Endothelial cell of umbilical vein (primary cell): ENCODE measurements at regions not wholly inside any gene's neighbourhood (a gene's known extent, or its start where the extent isn't known, plus 50 kb on each side); places are given as distances from the start of the nearest gene placed in this dataset.

Experiments
- BruUV-seq: library from RNA; stranded (reverse); fragments of 400-500 nt; replicated peaks from 2 replicates; lab custom pipeline; 2021; lab: Mats Ljungman, UMichigan
- CTCF ChIA-PET: fragments of 300-600, 350-600 bp; sonication (Branson Sonifier 250); formaldehyde crosslinking; loops from one replicate; lab custom pipeline; 2021; ENCODE audit warnings: antibody characterized with exemption, inconsistent platforms; lab: Charles Lee
- POLR2A ChIA-PET: fragments of 300-600, 350-600 bp; sonication (Branson Sonifier 250); formaldehyde crosslinking; loops from one replicate; lab custom pipeline; 2021; ENCODE audit warnings: antibody characterized with exemption, inconsistent platforms; lab: Charles Lee
- DNase-seq: peaks from one replicate; pipeline ENCODE4 v3.0.0-alpha.2; 2011; ENCODE audit warnings: low read depth, low spot score
- FAIRE-seq: peaks from 2 replicates; lab custom pipeline; 2011; peaks lifted over from hg19 to GRCh38; lab: Jason Lieb, UNC
- H2AFZ ChIP-seq: 2 replicates; pipeline ENCODE4 v1.6.0; 2012; ENCODE audit warnings: low read depth, low read length, control low read depth, inconsistent platforms
- H3K27ac ChIP-seq: 2 replicates; pipeline ENCODE4 v1.5.1; 2011; ENCODE audit warnings: low read depth, mild to moderate bottlenecking, control low read depth, low read length, moderate library complexity; ENCODE audit not compliant: insufficient read depth
- H3K27me3 ChIP-seq, 2 experiments: 2 replicates each; pipeline versions ENCODE4 v1.6.0 to v1.6.1; 2011; ENCODE audit warnings: low read length in 2 of 2, mixed read lengths in 1 of 2; ENCODE audit not compliant: control insufficient read depth in 2 of 2, insufficient read depth in 2 of 2
- H3K36me3 ChIP-seq, 2 experiments: 2 replicates in 1 of 2; 3 replicates in 1 of 2; pipeline ENCODE4 v1.5.1; 2011; ENCODE audit warnings: low read length in 2 of 2, mild to moderate bottlenecking in 1 of 2, moderate library complexity in 1 of 2; ENCODE audit not compliant: control insufficient read depth in 2 of 2, insufficient read depth in 2 of 2; ENCODE audit errors: extremely low read depth in 1 of 2
- H3K4me1 ChIP-seq: 3 replicates; pipeline ENCODE4 v1.5.1; 2011; ENCODE audit warnings: mild to moderate bottlenecking, low read length; ENCODE audit not compliant: control insufficient read depth, insufficient read depth; ENCODE audit errors: extremely low read depth
- H3K4me2 ChIP-seq: 2 replicates; pipeline ENCODE4 v1.6.1; 2011; ENCODE audit warnings: low read length, control low read depth, mixed read lengths; ENCODE audit not compliant: insufficient read depth
- H3K4me3 ChIP-seq, 3 experiments: fragments of 200-600 bp in 1 of 3; sonication (generic), shearing (Covaris generic) in 1 of 3; replicated peaks in 1 of 3; 2 replicates each; pipeline ENCODE4 v1.5.1; 2011 to 2016; ENCODE audit warnings: control low read depth in 3 of 3, low read length in 3 of 3, mild to moderate bottlenecking in 2 of 3, inconsistent platforms in 1 of 3, low read depth in 1 of 3, moderate library complexity in 1 of 3; ENCODE audit not compliant: insufficient read depth in 1 of 3
- H3K79me2 ChIP-seq: 2 replicates; pipeline ENCODE4 v1.6.0; 2012; ENCODE audit warnings: low read length, inconsistent platforms; ENCODE audit not compliant: control insufficient read depth, insufficient read depth
- H3K9ac ChIP-seq: replicated peaks from 2 replicates; pipeline ENCODE3; 2011; ENCODE audit warnings: low read length, control low read depth; ENCODE audit not compliant: insufficient read depth; ENCODE audit errors: extremely low read depth
- H3K9me1 ChIP-seq: replicated peaks from 3 replicates; pipeline ENCODE4 v1.6.0; 2011; ENCODE audit warnings: mild to moderate bottlenecking, low read length; ENCODE audit not compliant: control insufficient read depth, insufficient read depth; ENCODE audit errors: extremely low read depth
- H3K9me3 ChIP-seq: replicated peaks from 2 replicates; pipeline ENCODE4 v1.5.1; 2012; ENCODE audit warnings: low read length, inconsistent platforms; ENCODE audit not compliant: control insufficient read depth, insufficient read depth
- H4K20me1 ChIP-seq: replicated peaks from 2 replicates; pipeline ENCODE3; 2011; ENCODE audit warnings: mild to moderate bottlenecking, low read length; ENCODE audit not compliant: control insufficient read depth, insufficient read depth; ENCODE audit errors: extremely low read depth
- EZH2 ChIP-seq: IDR thresholded peaks from 2 replicates; pipeline ENCODE4 v1.6.1; 2012; ENCODE audit warnings: borderline replicate concordance, low read depth, mild to moderate bottlenecking, moderate library complexity, low read length, inconsistent platforms; ENCODE audit not compliant: severe bottlenecking
- FOS ChIP-seq: IDR thresholded peaks from 2 replicates; pipeline ENCODE4 v1.6.1; 2011; ENCODE audit warnings: mild to moderate bottlenecking, low read length, moderate library complexity, borderline replicate concordance; ENCODE audit not compliant: insufficient read depth
- GATA2 ChIP-seq: IDR thresholded peaks from 2 replicates; pipeline ENCODE4 v1.7.0; 2011; ENCODE audit warnings: low read depth, mild to moderate bottlenecking, moderate library complexity, mixed read lengths, low read length; ENCODE audit not compliant: insufficient read length, insufficient read depth
- JUN ChIP-seq: IDR thresholded peaks from 2 replicates; pipeline ENCODE4 v1.6.1; 2011; ENCODE audit warnings: borderline replicate concordance, low read depth; ENCODE audit not compliant: insufficient read length, insufficient read depth
- MYC ChIP-seq: IDR thresholded peaks from one replicate; pipeline ENCODE4 v1.6.1; 2011; ENCODE audit warnings: mild to moderate bottlenecking, low read depth, low read length
- POLR2A ChIP-seq: IDR thresholded peaks from 2 replicates; pipeline ENCODE4 v1.6.1; 2012; ENCODE audit warnings: low read depth, mild to moderate bottlenecking, control low read depth, low read length
- POLR2AphosphoS5 ChIP-seq: IDR thresholded peaks from 2 replicates; pipeline ENCODE4 v1.6.1; 2012; ENCODE audit warnings: low read depth, mild to moderate bottlenecking, control low read depth, low read length, moderate library complexity; ENCODE audit not compliant: insufficient read depth
- dilution Hi-C: fragments of 300-500 bp; cut with MboI; formaldehyde crosslinking; loops from one replicate; pipeline ENCODE4 v1.15.0; 2019; ENCODE audit warnings: low sequenced_read_pairs; ENCODE audit not compliant: extremely low pct_ligation_motif_present
- intact Hi-C: fragments of 100-400 bp; cut with micrococcal nuclease; formaldehyde crosslinking; loops from one replicate; pipeline ENCODE4 v1.10.0; 2022
- TF ChIP-seq, protein P1 (sequence below), 2 donors: IDR thresholded peaks; 1 replicate in 1 of 2; 2 replicates in 1 of 2; pipeline ENCODE4 v1.5.1; 2011; ENCODE audit warnings: low read length in 2 of 2, mild to moderate bottlenecking in 2 of 2, moderate library complexity in 2 of 2, control low read depth in 1 of 2, inconsistent platforms in 1 of 2, low read depth in 1 of 2; ENCODE audit not compliant: insufficient read depth in 1 of 2; ENCODE audit errors: extremely low read depth in 1 of 2
- TF ChIP-seq, protein P2 (sequence below): IDR thresholded peaks from 2 replicates; pipeline ENCODE4 v1.6.1; 2011; ENCODE audit not compliant: insufficient read depth, insufficient read length

DNA sequence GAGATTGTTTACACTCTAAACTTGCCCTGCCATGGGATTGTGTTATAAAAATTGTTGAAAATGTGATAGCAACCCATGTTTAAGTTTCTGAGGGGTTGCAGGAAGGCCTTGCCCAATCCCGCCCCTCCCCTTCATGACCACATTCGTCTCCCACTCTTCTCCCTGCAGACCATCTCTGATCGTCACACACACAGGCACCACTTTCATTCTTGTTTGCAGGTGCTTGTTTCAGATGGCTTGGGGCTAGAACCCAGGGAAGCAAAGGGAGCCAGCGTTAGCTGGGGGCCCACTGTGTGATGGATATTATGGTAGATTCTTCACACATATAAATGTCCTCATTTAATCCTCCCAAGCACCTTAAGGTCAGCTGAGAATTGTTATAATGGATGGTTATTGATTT, 286.7 kb upstream of the HABP2 start:
- no peak overlapping the region for H3K27ac ChIP-seq
- dilution Hi-C loops (no loop called here), intact Hi-C loops (loop anchor here (5.0 kb wide), 1 partner anchor 44 kb away; no protein-coding TSS in a partner anchor)
- H4K20me1 ChIP-seq = no peaks in the 10 kb centered on the region
- H3K36me3 ChIP-seq = no peaks in the 10 kb centered on the region
- FAIRE-seq (no peak), DNase-seq (no peak)
- POLR2A ChIA-PET = no interaction called here
- no peaks in the 10 kb centered on the region for H3K79me2 ChIP-seq
- no peaks in the 10 kb centered on the region for H3K4me1 ChIP-seq
- no TSS peak for BruUV-seq
- no peak overlapping the region for H3K4me3 ChIP-seq
- no peaks in the 10 kb centered on the region for H3K9me1 ChIP-seq
- TF ChIP-seq POLR2A (no peak), GATA2 (no peak)
- CTCF ChIA-PET = no interaction called here
- no peak overlapping the region for H2AFZ ChIP-seq
- no peak overlapping the region for H3K9ac ChIP-seq
- no peak overlapping the region for H3K4me2 ChIP-seq
- H3K9me3 ChIP-seq = no peaks in the 10 kb centered on the region
- no peaks in the 10 kb centered on the region for H3K27me3 ChIP-seq

DNA sequence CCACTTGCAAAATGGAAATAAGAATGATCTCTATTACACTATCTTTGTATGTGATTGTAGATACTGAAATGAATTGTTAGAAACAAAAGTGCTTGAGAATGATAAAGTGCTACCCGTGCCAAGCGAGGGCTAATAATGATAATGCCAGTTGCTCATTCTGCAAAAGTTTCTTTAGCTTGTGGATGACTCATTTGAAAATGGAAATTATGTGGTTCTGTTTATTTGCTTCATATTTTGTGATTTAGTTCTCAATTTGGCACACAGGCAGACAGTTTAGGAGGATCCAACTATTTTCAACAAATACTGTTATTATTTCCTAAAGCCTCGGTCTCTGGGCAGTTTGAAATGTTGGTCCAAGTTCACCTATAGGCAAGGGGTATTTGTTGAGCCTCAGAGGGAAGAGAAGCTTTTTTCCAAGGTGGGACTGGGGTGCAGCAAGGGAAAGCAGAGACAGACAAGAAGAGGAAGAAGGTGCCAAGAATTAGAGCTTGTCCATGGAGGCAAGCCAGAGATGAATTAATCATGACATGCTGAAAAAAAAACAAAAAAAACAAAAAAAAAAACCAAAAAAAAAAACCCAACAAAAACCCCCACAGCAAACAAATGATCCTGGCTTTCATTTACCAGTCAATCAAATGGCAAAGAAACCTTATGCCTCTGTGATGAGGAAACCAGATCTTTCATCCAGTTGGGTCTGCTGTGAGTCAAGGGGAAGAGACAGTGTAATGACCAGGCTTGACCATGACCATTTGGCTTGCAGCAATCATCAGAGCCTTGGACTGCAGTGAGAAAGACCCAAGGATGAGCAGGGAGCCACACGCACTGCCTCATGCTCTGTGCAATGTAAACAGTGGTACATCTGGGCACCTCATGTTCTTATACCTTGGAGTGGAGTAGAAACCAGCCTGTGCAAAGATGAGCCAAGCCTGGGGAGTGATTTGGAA, 285.0 kb upstream of the HABP2 start:
- TF ChIP-seq MYC (no peak), FOS (no peak), EZH2 (no peak), POLR2A (no peak), JUN (no peak), GATA2 (no peak), POLR2AphosphoS5 (no peak)
- TF ChIP-seq, protein P1, sequence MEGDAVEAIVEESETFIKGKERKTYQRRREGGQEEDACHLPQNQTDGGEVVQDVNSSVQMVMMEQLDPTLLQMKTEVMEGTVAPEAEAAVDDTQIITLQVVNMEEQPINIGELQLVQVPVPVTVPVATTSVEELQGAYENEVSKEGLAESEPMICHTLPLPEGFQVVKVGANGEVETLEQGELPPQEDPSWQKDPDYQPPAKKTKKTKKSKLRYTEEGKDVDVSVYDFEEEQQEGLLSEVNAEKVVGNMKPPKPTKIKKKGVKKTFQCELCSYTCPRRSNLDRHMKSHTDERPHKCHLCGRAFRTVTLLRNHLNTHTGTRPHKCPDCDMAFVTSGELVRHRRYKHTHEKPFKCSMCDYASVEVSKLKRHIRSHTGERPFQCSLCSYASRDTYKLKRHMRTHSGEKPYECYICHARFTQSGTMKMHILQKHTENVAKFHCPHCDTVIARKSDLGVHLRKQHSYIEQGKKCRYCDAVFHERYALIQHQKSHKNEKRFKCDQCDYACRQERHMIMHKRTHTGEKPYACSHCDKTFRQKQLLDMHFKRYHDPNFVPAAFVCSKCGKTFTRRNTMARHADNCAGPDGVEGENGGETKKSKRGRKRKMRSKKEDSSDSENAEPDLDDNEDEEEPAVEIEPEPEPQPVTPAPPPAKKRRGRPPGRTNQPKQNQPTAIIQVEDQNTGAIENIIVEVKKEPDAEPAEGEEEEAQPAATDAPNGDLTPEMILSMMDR (IDR thresholded peaks at IDR 0.05; ENCODE audit: extremely low read depth in 1 of 2, insufficient read depth in 1 of 2, low read depth in 1 of 2, low read length in 2 of 2) = no peak
- TF ChIP-seq, protein P2, sequence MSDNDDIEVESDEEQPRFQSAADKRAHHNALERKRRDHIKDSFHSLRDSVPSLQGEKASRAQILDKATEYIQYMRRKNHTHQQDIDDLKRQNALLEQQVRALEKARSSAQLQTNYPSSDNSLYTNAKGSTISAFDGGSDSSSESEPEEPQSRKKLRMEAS = no peak
- intact Hi-C loops = loop anchor here (5.0 kb wide), 1 partner anchor 46 kb away; no protein-coding TSS in a partner anchor
- no peaks in the 10 kb centered on the region for H4K20me1 ChIP-seq
- POLR2A ChIA-PET = no interaction called here
- no peaks in the 10 kb centered on the region for H3K4me1 ChIP-seq
- BruUV-seq = no TSS peak
- H3K9me3 ChIP-seq = no peaks in the 10 kb centered on the region
- no peaks in the 10 kb centered on the region for H3K9me1 ChIP-seq
- H3K4me3 ChIP-seq = no peak overlapping the region
- no peak for FAIRE-seq
- no peak for DNase-seq
- H3K9ac ChIP-seq = no peak overlapping the region
- no peak overlapping the region for H2AFZ ChIP-seq
- dilution Hi-C loops = no loop called here
- H3K79me2 ChIP-seq = no peaks in the 10 kb centered on the region
- H3K27ac ChIP-seq = no peak overlapping the region
- no peak overlapping the region for H3K4me2 ChIP-seq
- H3K36me3 ChIP-seq = no peaks in the 10 kb centered on the region
- CTCF ChIA-PET = no interaction called here
- no peaks in the 10 kb centered on the region for H3K27me3 ChIP-seq
